BLaER1 treated with 17β-estradiol and CSF1 and Interleukin-3, amounts not matched to agents 10 nM and 100 nM (cell line): ENCODE measurements at regions not wholly inside any gene's neighbourhood (a gene's known extent, or its start where the extent isn't known, plus 50 kb on each side); places are given as distances from the start of the nearest gene placed in this dataset.

ENCODE experiments used
- H3K27ac ChIP-seq, 11 experiments: shearing (Covaris generic); formaldehyde crosslinking; 2 replicates each; pipeline ENCODE4 v1.8.1; 2022
- H3K27me3 ChIP-seq, 11 experiments: shearing (Covaris generic); formaldehyde crosslinking; 2 replicates each; pipeline ENCODE4 v1.8.1; 2022
- H3K36me3 ChIP-seq, 11 experiments: shearing (Covaris generic); formaldehyde crosslinking; 2 replicates each; pipeline ENCODE4 v1.8.1; 2022
- H3K4me1 ChIP-seq, 10 experiments: shearing (Covaris generic); formaldehyde crosslinking; 2 replicates each; pipeline ENCODE4 v1.8.1; 2022
- H3K4me2 ChIP-seq, 11 experiments: shearing (Covaris generic); formaldehyde crosslinking; 2 replicates each; pipeline ENCODE4 v1.8.1; 2022
- H3K4me3 ChIP-seq, 10 experiments: shearing (Covaris generic); formaldehyde crosslinking; 2 replicates each; pipeline ENCODE4 v1.8.1; 2022
- H3K9ac ChIP-seq, 11 experiments: shearing (Covaris generic); formaldehyde crosslinking; 2 replicates each; pipeline ENCODE4 v1.8.1; 2022
- H3K9me3 ChIP-seq, 11 experiments: shearing (Covaris generic); formaldehyde crosslinking; replicated peaks in 1 of 11; 2 replicates each; pipeline ENCODE4 v1.8.1; 2022
- H4K20me1 ChIP-seq, 11 experiments: shearing (Covaris generic); formaldehyde crosslinking; 2 replicates each; pipeline ENCODE4 v1.8.1; 2022
- Cebpa-rat ChIP-seq, 11 experiments: shearing (Covaris generic); IDR thresholded peaks; 2 replicates each; pipeline ENCODE4 v1.8.1; 2022

GRCh38 chr16:87127061-87127765 is 190.0 kb downstream of the C16orf95 start:
- Histone ChIP-seq H4K20me1 (no peaks in the 10 kb centered on the region; a peak in 1 of 22 replicates), H3K36me3 (no peaks in the 10 kb centered on the region), H3K4me2 (peak overlapping the region in 8 of 11 experiments; percentile 9 to 71 (median 53); a peak in 11 of 22 replicates), H3K4me1 (peaks cover 0 to 20% (median 14%) of the 10 kb centered on the region in 10 experiments; a peak in 12 of 20 replicates), H3K9ac (peak overlapping the region in 2 of 11 experiments; percentile 3 to 9; a peak in 1 of 22 replicates), H3K27ac (no peak overlapping the region), H3K27me3 (no peaks in the 10 kb centered on the region), H3K4me3 (no peak overlapping the region), H3K9me3 (peaks cover 0 to 6% (median 0%) of the 10 kb centered on the region in 11 experiments; a peak in 3 of 22 replicates)
- no peak for TF ChIP-seq Cebpa-rat (IDR thresholded peaks at IDR 0.05)

- no peak overlapping the region for H3K4me3 ChIP-seq
- H3K27ac ChIP-seq, result no peak overlapping the region
- no peak overlapping the region for H3K9ac ChIP-seq
- H3K27me3 ChIP-seq, result no peaks in the 10 kb centered on the region
- H4K20me1 ChIP-seq, result no peaks in the 10 kb centered on the region; a peak in 1 of 22 replicates
- 0 out of 22 replicates have a peak overlapping the region, but pooled peaks of 1 of the 11 experiments have one; percentile 53 for H3K4me2 ChIP-seq
- H3K9me3 ChIP-seq, result peaks cover 0 to 6% (median 0%) of the 10 kb centered on the region in 11 experiments; a peak in 3 of 22 replicates
- H3K4me1 ChIP-seq, result peaks cover 0 to 20% (median 14%) of the 10 kb centered on the region in 10 experiments; a peak in 12 of 20 replicates
- H3K36me3 ChIP-seq, result no peaks in the 10 kb centered on the region
- no peak for TF ChIP-seq Cebpa-rat (IDR thresholded peaks at IDR 0.05)
Observed at GRCh38 chr16:87127766-87128147, 189.4 kb downstream of the C16orf95 start.

- no peak overlapping the region for H3K4me2 ChIP-seq
- H3K9me3 ChIP-seq, result peaks cover 0 to 6% (median 0%) of the 10 kb centered on the region in 11 experiments; a peak in 2 of 22 replicates
- H3K4me3 ChIP-seq, result no peak overlapping the region
- no peak overlapping the region for H3K9ac ChIP-seq
- peaks cover 0 to 20% (median 14%) of the 10 kb centered on the region in 10 experiments; a peak in 12 of 20 replicates for H3K4me1 ChIP-seq
- TF ChIP-seq Cebpa-rat (IDR thresholded peaks at IDR 0.05), result no peak
- no peaks in the 10 kb centered on the region; a peak in 1 of 22 replicates for H4K20me1 ChIP-seq
- no peak overlapping the region for H3K27ac ChIP-seq
- H3K36me3 ChIP-seq, result no peaks in the 10 kb centered on the region
- no peaks in the 10 kb centered on the region for H3K27me3 ChIP-seq
Observed at GRCh38 chr16:87129771-87130170, 187.4 kb downstream of the C16orf95 start.

GRCh38 chr16:87131061-87131995 is 185.9 kb downstream of the C16orf95 start:
- H3K9ac ChIP-seq, result no peak overlapping the region
- H3K9me3 ChIP-seq, result peaks cover 0 to 6% (median 0%) of the 10 kb centered on the region in 11 experiments; a peak in 2 of 22 replicates
- H3K4me2 ChIP-seq, result no peak overlapping the region
- H4K20me1 ChIP-seq, result no peaks in the 10 kb centered on the region; a peak in 1 of 22 replicates
- H3K4me1 ChIP-seq, result peaks cover 0 to 18% (median 13%) of the 10 kb centered on the region in 10 experiments; a peak in 12 of 20 replicates
- no peak overlapping the region for H3K27ac ChIP-seq
- TF ChIP-seq Cebpa-rat (IDR thresholded peaks at IDR 0.05), result no peak
- no peaks in the 10 kb centered on the region for H3K27me3 ChIP-seq
- H3K36me3 ChIP-seq, result no peaks in the 10 kb centered on the region
- no peak overlapping the region for H3K4me3 ChIP-seq

GRCh38 chr16:87131996-87132345 is 185.2 kb downstream of the C16orf95 start:
- Histone ChIP-seq H3K27me3 (no peaks in the 10 kb centered on the region), H3K27ac (no peak overlapping the region), H3K36me3 (no peaks in the 10 kb centered on the region), H3K9ac (no peak overlapping the region), H4K20me1 (no peaks in the 10 kb centered on the region; a peak in 1 of 22 replicates), H3K4me2 (no peak overlapping the region), H3K4me1 (peaks cover 0 to 11% (median 6%) of the 10 kb centered on the region in 10 experiments; a peak in 11 of 20 replicates), H3K9me3 (peaks cover 0 to 8% (median 0%) of the 10 kb centered on the region in 11 experiments; a peak in 3 of 22 replicates), H3K4me3 (no peak overlapping the region)
- no peak for TF ChIP-seq Cebpa-rat (IDR thresholded peaks at IDR 0.05)

GRCh38 chr16:87132361-87133014 is 184.7 kb downstream of the C16orf95 start:
- Histone ChIP-seq H3K9ac (no peak overlapping the region), H3K4me3 (no peak overlapping the region), H4K20me1 (no peaks in the 10 kb centered on the region; a peak in 1 of 22 replicates), H3K4me1 (peaks cover 0 to 6% (median 1%) of the 10 kb centered on the region in 10 experiments; a peak in 4 of 20 replicates), H3K27ac (no peak overlapping the region), H3K36me3 (no peaks in the 10 kb centered on the region), H3K27me3 (no peaks in the 10 kb centered on the region), H3K9me3 (peaks cover 0 to 13% (median 0%) of the 10 kb centered on the region in 11 experiments; a peak in 4 of 22 replicates), H3K4me2 (no peak overlapping the region)
- TF ChIP-seq Cebpa-rat (IDR thresholded peaks at IDR 0.05), result no peak

- Histone ChIP-seq H3K27me3 (no peaks in the 10 kb centered on the region), H3K4me1 (peaks cover 0 to 6% (median 0%) of the 10 kb centered on the region in 10 experiments; a peak in 1 of 20 replicates), H3K9ac (no peak overlapping the region), H3K9me3 (peaks cover 0 to 14% (median 0%) of the 10 kb centered on the region in 11 experiments; a peak in 4 of 22 replicates), H3K4me3 (no peak overlapping the region), H4K20me1 (no peaks in the 10 kb centered on the region), H3K27ac (no peak overlapping the region), H3K4me2 (no peak overlapping the region), H3K36me3 (no peaks in the 10 kb centered on the region)
- TF ChIP-seq Cebpa-rat (IDR thresholded peaks at IDR 0.05), result no peak
Observed at GRCh38 chr16:87133112-87133850, 183.9 kb downstream of the C16orf95 start.
